ENCODE measurements at regions not wholly inside any gene's neighbourhood (a gene's known extent, or its start where the extent isn't known, plus 50 kb on each side); places are given as distances from the start of the nearest gene placed in this dataset.
"Not testable (repeated sequence)": the region's sequence is repeated elsewhere in the genome, so short reads cannot be mapped to it uniquely, and the experiment has no call there.

DNA sequence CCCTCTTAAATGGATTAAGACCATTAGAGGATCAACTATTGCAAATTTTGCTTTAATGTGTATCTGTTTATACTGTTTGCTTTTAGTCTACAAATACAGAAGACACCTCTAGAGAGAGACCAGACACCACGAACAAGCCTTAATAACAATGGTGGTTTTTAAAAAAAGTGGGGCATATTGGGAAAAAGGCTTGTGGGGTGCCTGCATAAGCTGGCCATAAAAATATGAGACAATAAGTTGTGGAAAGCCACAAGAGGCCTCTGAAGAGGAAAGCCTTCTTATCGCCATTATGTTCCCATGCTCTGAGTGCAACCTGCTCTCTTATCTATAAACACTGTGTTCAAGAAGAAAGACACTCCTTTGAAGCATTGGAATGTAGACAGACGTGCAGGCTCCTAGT, 52.0 kb upstream of the PRSS16 start:
- not testable (repeated sequence) for H3K27ac ChIP-seq (ENCODE audit: low read length); H3K4me1 ChIP-seq (ENCODE audit: control insufficient read depth, insufficient read depth, low read length); H3K27me3 ChIP-seq (ENCODE audit: control insufficient read depth in 1 of 2, insufficient read depth in 2 of 2, low read length in 2 of 2); H3K9me3 ChIP-seq (ENCODE audit: control insufficient read depth in 2 of 2, low read length in 2 of 2); H3K4me3 ChIP-seq (ENCODE audit: low read length in 2 of 2); H3K36me3 ChIP-seq (ENCODE audit: control insufficient read depth in 2 of 2, insufficient read depth in 2 of 2, low read length in 2 of 2); H3K9ac ChIP-seq (ENCODE audit: low read length in 2 of 2)

All from stomach smooth muscle (tissue), 2 donors.